K562 (cell line): ENCODE measurements at regions not wholly inside any gene's neighbourhood (a gene's known extent, or its start where the extent isn't known, plus 50 kb on each side); places are given as distances from the start of the nearest gene placed in this dataset.

Experiments used
- POLR2A ChIP-seq: fragments of 450-650 bp; conservative IDR thresholded peaks from 2 replicates; pipeline ENCODE4 v1.6.1; 2016
- POLR2AphosphoS5 ChIP-seq: IDR thresholded peaks from 2 replicates; pipeline ENCODE4 v1.6.1; 2011; ENCODE audit warnings: mild to moderate bottlenecking, low read depth, low read length, moderate library complexity; ENCODE audit not compliant: control insufficient read depth, insufficient read depth
- RAD51 ChIP-seq: fragments of 450-650 bp; IDR thresholded peaks from 2 replicates; pipeline ENCODE4 v1.7.1; 2016; ENCODE audit warnings: low read depth, mild to moderate bottlenecking, borderline replicate concordance
- SMARCC2 ChIP-seq: fragments of 450-650 bp; IDR thresholded peaks from 2 replicates; pipeline ENCODE4 v1.6.1; 2017; ENCODE audit warnings: antibody characterized with exemption, moderate library complexity, mild to moderate bottlenecking, low read depth
- ZKSCAN1 ChIP-seq: fragments of 150-350 bp; IDR thresholded peaks from 2 replicates; pipeline ENCODE4 v1.6.1; 2016; ENCODE audit warnings: low read depth, low read length
- TF ChIP-seq, protein P1 (sequence below): fragments of 250-450 bp; sonication (Bioruptor Pico); IDR thresholded peaks from 2 replicates; pipeline ENCODE4 v1.4.0; 2020; ENCODE audit warnings: mild to moderate bottlenecking, moderate library complexity

DNA sequence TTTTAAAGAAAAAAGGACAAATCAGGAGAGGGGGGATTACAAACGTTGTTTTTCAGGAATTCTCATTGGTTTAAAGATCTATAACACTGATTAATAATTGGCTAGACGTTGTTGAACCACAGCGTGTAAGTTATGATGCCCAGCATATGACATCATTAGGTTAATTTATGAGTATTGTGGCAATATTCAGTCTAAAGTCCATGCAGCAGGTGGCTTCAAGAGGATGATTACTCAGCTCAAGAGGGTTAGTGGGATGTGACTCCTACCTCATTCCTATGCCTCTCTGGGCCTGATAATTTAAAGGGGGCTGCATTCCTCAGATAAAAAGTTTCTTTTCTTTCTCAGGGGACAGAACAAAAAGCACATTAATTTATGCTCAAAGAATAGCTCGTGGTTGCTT lies 1309.0 kb downstream of the EPHA7 start:
- TF ChIP-seq ZKSCAN1 (no peak), SMARCC2 (no peak), POLR2AphosphoS5 (no peak), RAD51 (no peak), POLR2A (no peak)
- TF ChIP-seq, protein P1, sequence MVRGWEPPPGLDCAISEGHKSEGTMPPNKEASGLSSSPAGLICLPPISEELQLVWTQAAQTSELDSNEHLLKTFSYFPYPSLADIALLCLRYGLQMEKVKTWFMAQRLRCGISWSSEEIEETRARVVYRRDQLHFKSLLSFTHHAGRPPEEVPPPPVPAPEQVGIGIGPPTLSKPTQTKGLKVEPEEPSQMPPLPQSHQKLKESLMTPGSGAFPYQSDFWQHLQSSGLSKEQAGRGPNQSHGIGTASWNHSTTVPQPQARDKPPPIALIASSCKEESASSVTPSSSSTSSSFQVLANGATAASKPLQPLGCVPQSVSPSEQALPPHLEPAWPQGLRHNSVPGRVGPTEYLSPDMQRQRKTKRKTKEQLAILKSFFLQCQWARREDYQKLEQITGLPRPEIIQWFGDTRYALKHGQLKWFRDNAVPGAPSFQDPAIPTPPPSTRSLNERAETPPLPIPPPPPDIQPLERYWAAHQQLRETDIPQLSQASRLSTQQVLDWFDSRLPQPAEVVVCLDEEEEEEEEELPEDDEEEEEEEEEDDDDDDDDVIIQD (CRISPR knock-in tag): no peak
